ENCODE measurements at regions not wholly inside any gene's neighbourhood (a gene's known extent, or its start where the extent isn't known, plus 50 kb on each side); places are given as distances from the start of the nearest gene placed in this dataset.
"Not testable (repeated sequence)": the region's sequence is repeated elsewhere in the genome, so short reads cannot be mapped to it uniquely, and the experiment has no call there.

DNA sequence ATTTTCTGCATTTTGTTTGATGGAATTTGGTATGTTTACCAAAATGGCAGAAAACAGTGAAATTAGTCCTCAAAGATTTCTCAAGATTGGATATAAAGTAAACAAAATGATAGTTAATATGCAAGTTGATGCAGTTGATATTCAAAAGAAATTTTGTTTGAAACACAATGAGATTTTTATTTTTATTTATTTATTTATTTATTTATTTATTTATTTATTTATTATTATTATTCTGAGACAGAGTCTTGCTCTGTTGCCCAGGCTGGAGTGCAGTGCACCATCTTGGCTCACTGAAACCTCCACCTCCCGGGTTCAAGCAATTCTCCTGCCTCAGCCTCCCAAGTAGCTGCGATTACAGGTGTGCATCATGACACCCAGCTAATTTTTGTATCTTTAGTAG, 1881.5 kb upstream of the DEFB115 start:
- H3K27ac ChIP-seq (ENCODE audit: low read depth in 2 of 2, low read length in 2 of 2); H3K27me3 ChIP-seq (ENCODE audit: control insufficient read depth in 2 of 2, insufficient read depth in 2 of 2, low read length in 2 of 2); H3K9me3 ChIP-seq (ENCODE audit: control insufficient read depth in 2 of 2, low read length in 2 of 2); H3K4me1 ChIP-seq (ENCODE audit: control insufficient read depth in 2 of 2, insufficient read depth in 2 of 2, low read length in 2 of 2); H3K9ac ChIP-seq (ENCODE audit: low read depth in 1 of 2, low read length in 2 of 2); H3K36me3 ChIP-seq (ENCODE audit: control insufficient read depth in 2 of 2, insufficient read depth in 2 of 2, low read length in 2 of 2); H3K4me3 ChIP-seq (ENCODE audit: low read length in 2 of 2): not testable (repeated sequence)

DNA sequence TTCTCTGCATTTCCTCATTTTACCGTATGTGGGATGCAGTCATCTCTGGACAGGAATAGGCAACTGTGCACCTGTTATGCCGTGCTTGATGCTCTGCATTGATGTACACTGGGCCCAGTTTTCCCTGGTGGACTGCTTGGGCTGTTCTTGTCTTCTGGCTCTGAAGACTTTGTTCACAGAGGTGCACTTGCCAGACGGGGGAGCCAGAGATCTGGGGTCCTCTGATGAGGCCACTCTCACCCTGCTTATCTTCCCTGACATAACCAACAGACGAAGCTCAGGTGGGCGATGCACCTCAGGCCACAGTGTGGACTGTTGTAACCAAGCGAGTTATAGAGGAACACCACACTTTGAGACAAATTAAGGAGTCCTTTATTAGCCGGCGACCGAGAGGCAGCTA, 1864.6 kb upstream of the DEFB115 start:
- H3K36me3 ChIP-seq (ENCODE audit: control insufficient read depth in 2 of 2, insufficient read depth in 2 of 2, low read length in 2 of 2); H3K27ac ChIP-seq (ENCODE audit: low read depth in 2 of 2, low read length in 2 of 2); H3K4me3 ChIP-seq (ENCODE audit: low read length in 2 of 2); H3K27me3 ChIP-seq (ENCODE audit: control insufficient read depth in 2 of 2, insufficient read depth in 2 of 2, low read length in 2 of 2); H3K9me3 ChIP-seq (ENCODE audit: control insufficient read depth in 2 of 2, low read length in 2 of 2); H3K9ac ChIP-seq (ENCODE audit: low read depth in 1 of 2, low read length in 2 of 2); H3K4me1 ChIP-seq (ENCODE audit: control insufficient read depth in 2 of 2, insufficient read depth in 2 of 2, low read length in 2 of 2): not testable (repeated sequence)

DNA sequence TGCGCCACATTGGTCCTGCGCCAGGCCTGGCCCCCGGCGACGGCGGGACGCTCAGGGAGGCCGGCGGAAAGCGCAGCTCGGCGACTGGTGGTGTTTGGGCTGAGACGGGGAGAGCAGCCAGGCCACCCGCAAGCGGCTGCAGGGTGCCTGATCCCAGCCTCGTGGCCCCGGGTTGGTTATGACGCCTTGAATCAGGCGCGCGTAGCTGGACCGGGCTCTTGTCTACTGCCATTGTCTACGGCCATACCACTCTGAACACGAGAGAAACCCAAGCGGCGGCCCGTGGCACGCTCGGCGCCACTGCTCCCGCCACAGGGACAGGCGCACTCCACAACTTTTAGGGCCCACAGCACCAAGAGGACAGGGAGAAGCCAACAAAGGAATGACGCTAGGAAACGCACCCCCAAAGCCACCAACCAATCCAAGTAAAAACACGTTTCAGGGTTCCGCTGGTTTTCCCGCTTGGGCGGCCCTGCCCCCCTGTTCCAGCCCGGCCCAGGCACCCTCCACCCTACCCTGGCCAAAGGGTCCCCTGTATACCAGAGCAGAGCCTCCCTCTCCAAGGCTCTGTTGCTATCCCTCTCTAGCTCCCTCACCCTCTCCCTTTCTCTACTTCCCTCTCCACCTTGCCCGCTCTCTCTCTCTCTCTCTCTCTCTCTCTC, 1849.3 kb upstream of the DEFB115 start:
- H3K27me3 ChIP-seq (ENCODE audit: control insufficient read depth in 2 of 2, insufficient read depth in 2 of 2, low read length in 2 of 2) = no peaks in the 10 kb centered on the region
- H3K36me3 ChIP-seq (ENCODE audit: control insufficient read depth in 2 of 2, insufficient read depth in 2 of 2, low read length in 2 of 2) = no peaks in the 10 kb centered on the region
- no peak overlapping the region for H3K9ac ChIP-seq (ENCODE audit: low read depth in 1 of 2, low read length in 2 of 2)
- H3K4me1 ChIP-seq (ENCODE audit: control insufficient read depth in 2 of 2, insufficient read depth in 2 of 2, low read length in 2 of 2) = no peaks in the 10 kb centered on the region
- no peak overlapping the region for H3K27ac ChIP-seq (ENCODE audit: low read depth in 2 of 2, low read length in 2 of 2)
- H3K9me3 ChIP-seq (ENCODE audit: control insufficient read depth in 2 of 2, low read length in 2 of 2) = no peaks in the 10 kb centered on the region
- H3K4me3 ChIP-seq (ENCODE audit: low read length in 2 of 2) = no peak overlapping the region

DNA sequence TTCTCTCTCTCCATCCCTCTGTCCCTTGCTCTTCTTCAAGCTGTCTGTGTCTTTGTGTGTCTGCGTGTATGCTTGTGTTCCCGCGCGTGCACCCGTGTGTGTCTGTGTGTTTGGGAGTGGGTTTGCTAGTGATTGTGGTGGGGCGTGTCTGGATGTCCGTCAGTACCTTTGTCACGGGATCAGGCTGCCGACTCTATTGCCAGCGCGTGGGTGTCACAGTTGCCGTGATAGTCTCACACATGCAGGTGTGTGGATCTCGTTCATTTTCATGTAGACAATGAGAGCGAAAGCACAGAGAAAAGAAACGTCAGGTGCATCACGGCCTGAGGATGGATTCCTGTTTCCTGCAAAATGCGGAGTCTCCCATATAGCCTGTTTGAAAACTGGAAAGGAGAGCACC, 1848.8 kb upstream of the DEFB115 start:
- not testable (repeated sequence) for H3K27ac ChIP-seq (ENCODE audit: low read depth in 2 of 2, low read length in 2 of 2); H3K36me3 ChIP-seq (ENCODE audit: control insufficient read depth in 2 of 2, insufficient read depth in 2 of 2, low read length in 2 of 2); H3K9me3 ChIP-seq (ENCODE audit: control insufficient read depth in 2 of 2, low read length in 2 of 2); H3K4me3 ChIP-seq (ENCODE audit: low read length in 2 of 2); H3K4me1 ChIP-seq (ENCODE audit: control insufficient read depth in 2 of 2, insufficient read depth in 2 of 2, low read length in 2 of 2); H3K27me3 ChIP-seq (ENCODE audit: control insufficient read depth in 2 of 2, insufficient read depth in 2 of 2, low read length in 2 of 2); H3K9ac ChIP-seq (ENCODE audit: low read depth in 1 of 2, low read length in 2 of 2)

DNA sequence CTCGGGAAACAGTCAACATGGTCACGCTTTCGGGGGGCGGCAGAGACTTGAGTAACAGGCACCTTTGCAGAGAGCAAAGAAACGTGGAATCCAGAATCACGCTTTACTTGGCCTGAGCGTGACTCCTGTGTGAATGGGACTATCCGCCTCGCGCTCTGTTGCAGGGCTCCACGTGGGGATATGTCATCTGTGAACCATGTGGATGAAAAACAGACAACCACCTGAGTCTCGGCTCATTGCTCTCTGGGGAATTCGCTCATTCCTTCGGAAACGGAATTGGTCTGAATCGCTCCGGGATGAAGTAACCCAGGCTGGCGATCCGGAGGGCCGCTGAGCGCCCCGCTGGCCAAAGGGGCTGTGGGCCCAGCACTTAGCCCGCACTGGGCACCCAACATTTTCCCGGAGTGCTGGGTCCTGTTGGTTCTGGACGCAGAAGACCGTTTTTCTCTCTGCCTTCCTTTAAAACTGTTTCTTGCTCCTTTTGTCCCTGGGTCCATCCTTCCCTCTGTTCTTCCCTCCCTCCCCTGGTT, 1848.2 kb upstream of the DEFB115 start:
- not testable (repeated sequence) for H3K27ac ChIP-seq (ENCODE audit: low read depth in 2 of 2, low read length in 2 of 2); H3K9ac ChIP-seq (ENCODE audit: low read depth in 1 of 2, low read length in 2 of 2); H3K9me3 ChIP-seq (ENCODE audit: control insufficient read depth in 2 of 2, low read length in 2 of 2); H3K4me1 ChIP-seq (ENCODE audit: control insufficient read depth in 2 of 2, insufficient read depth in 2 of 2, low read length in 2 of 2); H3K4me3 ChIP-seq (ENCODE audit: low read length in 2 of 2); H3K27me3 ChIP-seq (ENCODE audit: control insufficient read depth in 2 of 2, insufficient read depth in 2 of 2, low read length in 2 of 2); H3K36me3 ChIP-seq (ENCODE audit: control insufficient read depth in 2 of 2, insufficient read depth in 2 of 2, low read length in 2 of 2)

DNA sequence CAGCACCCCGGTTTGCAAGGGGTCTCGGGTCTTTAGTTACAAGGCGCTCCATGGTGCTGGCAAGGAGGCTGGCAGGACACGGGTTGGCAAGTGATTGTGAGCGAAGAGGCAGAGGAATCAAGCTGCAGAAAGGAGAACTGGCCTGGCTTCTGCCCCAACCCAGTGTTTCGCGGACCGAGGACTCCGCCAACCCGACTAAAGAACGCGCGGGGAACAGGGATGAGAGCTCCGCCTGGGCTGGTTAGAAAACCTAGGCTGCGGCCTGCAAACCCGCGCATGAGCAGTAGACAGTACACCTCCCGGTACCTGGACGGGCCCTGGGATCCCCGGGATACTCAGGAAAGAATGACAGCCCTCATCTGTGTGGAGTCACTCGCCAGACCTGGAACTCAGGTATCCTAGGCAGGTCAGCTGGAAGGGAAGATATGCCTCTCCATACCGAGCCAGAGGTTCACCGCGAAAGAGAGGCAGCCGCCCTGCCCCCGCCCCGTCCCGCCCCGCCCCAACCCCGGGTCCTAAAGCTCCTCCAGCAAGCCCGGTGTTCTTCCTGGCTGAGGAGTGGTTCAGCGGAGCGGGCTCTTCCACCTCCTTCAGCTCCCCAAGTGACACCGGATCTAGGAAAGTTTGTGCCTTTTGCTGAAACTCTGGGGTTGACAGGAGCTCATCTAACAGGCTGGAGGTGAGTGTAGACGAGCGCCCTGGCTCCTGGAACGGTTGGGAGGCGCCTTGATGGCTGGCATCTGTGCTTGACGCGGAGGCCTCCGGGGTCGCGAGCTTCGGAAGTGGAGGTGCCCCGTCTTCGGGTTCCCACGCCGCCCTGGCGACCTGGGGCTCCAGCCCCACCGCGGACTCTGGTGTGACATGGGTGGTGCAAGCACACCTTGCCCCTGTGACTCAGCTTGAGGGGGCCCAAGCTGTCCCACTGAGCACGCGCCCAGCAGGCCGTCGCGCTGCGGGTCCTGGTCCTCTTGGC, 1847.3 kb upstream of the DEFB115 start:
- Histone ChIP-seq H3K9ac (ENCODE audit: low read depth in 1 of 2, low read length in 2 of 2) (no peak overlapping the region), H3K27ac (ENCODE audit: low read depth in 2 of 2, low read length in 2 of 2) (no peak overlapping the region), H3K36me3 (ENCODE audit: control insufficient read depth in 2 of 2, insufficient read depth in 2 of 2, low read length in 2 of 2) (no peaks in the 10 kb centered on the region), H3K9me3 (ENCODE audit: control insufficient read depth in 2 of 2, low read length in 2 of 2) (no peaks in the 10 kb centered on the region), H3K4me3 (ENCODE audit: low read length in 2 of 2) (no peak overlapping the region), H3K27me3 (ENCODE audit: control insufficient read depth in 2 of 2, insufficient read depth in 2 of 2, low read length in 2 of 2) (no peaks in the 10 kb centered on the region), H3K4me1 (ENCODE audit: control insufficient read depth in 2 of 2, insufficient read depth in 2 of 2, low read length in 2 of 2) (no peaks in the 10 kb centered on the region)

DNA sequence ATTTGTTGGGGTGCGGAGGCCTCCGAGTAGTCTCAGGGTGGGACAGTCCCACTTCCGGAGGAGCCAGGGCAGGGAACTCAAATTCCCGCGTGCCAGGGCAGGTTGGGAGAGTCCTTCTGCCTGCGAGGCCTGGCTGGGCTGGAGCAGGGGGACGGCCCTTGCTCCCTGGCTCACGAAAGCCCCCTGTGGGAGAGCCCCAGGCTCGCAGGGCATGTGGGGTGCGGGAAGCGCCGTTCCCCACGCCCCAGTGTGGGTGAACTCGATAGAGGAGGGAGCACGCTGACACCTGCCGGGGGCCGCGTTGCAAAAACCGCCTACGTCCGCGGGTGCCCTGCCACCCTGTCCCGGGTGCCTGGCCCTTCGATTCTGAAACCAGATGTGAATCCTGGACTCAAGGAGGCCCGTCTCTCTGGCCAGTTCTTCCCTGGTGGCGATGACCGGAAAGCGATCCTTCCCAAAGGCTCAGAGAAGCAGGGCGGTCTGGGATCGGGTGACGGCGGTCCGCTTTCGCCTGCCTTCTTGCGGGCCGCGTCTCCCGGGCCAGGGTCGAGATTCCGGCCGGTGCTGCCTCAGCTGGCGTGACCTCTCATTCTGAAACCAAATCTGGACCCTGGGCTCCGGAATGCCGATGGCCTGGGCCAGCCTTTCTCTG, 1846.5 kb upstream of the DEFB115 start:
- no peak overlapping the region for H3K27ac ChIP-seq (ENCODE audit: low read depth in 2 of 2, low read length in 2 of 2)
- no peak overlapping the region for H3K9ac ChIP-seq (ENCODE audit: low read depth in 1 of 2, low read length in 2 of 2)
- no peaks in the 10 kb centered on the region for H3K27me3 ChIP-seq (ENCODE audit: control insufficient read depth in 2 of 2, insufficient read depth in 2 of 2, low read length in 2 of 2)
- H3K36me3 ChIP-seq (ENCODE audit: control insufficient read depth in 2 of 2, insufficient read depth in 2 of 2, low read length in 2 of 2) = no peaks in the 10 kb centered on the region
- H3K4me3 ChIP-seq (ENCODE audit: low read length in 2 of 2) = no peak overlapping the region
- no peaks in the 10 kb centered on the region for H3K4me1 ChIP-seq (ENCODE audit: control insufficient read depth in 2 of 2, insufficient read depth in 2 of 2, low read length in 2 of 2)
- H3K9me3 ChIP-seq (ENCODE audit: control insufficient read depth in 2 of 2, low read length in 2 of 2) = no peaks in the 10 kb centered on the region

DNA sequence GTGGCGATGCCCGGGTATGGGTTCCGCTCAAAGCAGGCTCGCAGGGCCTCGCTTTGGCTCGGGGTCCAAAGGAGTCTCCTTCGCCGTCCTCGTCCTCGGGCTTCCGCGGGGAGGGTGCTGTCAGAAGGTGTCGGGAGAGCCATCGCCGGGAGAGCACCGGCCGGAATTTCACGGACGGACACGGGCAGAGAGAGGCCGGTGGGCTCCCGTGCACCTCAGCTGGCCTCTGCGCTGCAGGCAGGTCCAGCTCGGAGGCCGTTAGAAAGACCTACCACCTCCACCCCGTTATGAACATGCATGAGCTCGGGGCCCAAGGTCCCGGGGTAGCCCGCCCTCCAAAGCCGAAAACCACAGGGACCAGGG, 1846.0 kb upstream of the DEFB115 start:
- not testable (repeated sequence) for H3K4me1 ChIP-seq (ENCODE audit: control insufficient read depth in 2 of 2, insufficient read depth in 2 of 2, low read length in 2 of 2); H3K36me3 ChIP-seq (ENCODE audit: control insufficient read depth in 2 of 2, insufficient read depth in 2 of 2, low read length in 2 of 2); H3K9ac ChIP-seq (ENCODE audit: low read depth in 1 of 2, low read length in 2 of 2); H3K27me3 ChIP-seq (ENCODE audit: control insufficient read depth in 2 of 2, insufficient read depth in 2 of 2, low read length in 2 of 2); H3K4me3 ChIP-seq (ENCODE audit: low read length in 2 of 2); H3K27ac ChIP-seq (ENCODE audit: low read depth in 2 of 2, low read length in 2 of 2); H3K9me3 ChIP-seq (ENCODE audit: control insufficient read depth in 2 of 2, low read length in 2 of 2)

DNA sequence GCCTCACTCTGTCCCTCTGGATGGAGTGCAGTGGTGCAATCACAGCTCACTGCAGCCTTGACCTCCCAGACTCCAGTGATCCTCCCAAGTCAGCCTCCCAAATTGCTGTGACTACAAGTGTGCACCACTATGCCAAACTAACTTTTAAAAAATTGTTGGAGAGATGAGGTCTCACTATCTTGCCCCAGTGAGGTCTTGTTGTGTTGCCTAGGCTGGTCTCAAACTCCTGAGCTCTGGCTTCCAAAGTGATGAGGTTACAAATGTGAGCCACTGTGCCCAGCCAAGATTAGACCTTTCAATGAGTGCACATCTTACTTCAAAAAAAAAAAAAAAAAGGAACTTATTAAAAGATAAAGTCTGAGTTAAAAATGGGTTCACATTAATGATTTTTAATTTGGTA, 1838.1 kb upstream of the DEFB115 start:
- Histone ChIP-seq H3K4me1 (ENCODE audit: control insufficient read depth in 2 of 2, insufficient read depth in 2 of 2, low read length in 2 of 2) (no peaks in the 10 kb centered on the region), H3K4me3 (ENCODE audit: low read length in 2 of 2) (no peak overlapping the region), H3K9ac (ENCODE audit: low read depth in 1 of 2, low read length in 2 of 2) (no peak overlapping the region), H3K27me3 (ENCODE audit: control insufficient read depth in 2 of 2, insufficient read depth in 2 of 2, low read length in 2 of 2) (no peaks in the 10 kb centered on the region), H3K27ac (ENCODE audit: low read depth in 2 of 2, low read length in 2 of 2) (no peak overlapping the region), H3K9me3 (ENCODE audit: control insufficient read depth in 2 of 2, low read length in 2 of 2) (no peaks in the 10 kb centered on the region), H3K36me3 (ENCODE audit: control insufficient read depth in 2 of 2, insufficient read depth in 2 of 2, low read length in 2 of 2) (no peaks in the 10 kb centered on the region)

All from mucosa of rectum (tissue), 2 donors.